Neural cell (in vitro differentiated cells): ENCODE measurements at regions not wholly inside any gene's neighbourhood (a gene's known extent, or its start where the extent isn't known, plus 50 kb on each side); places are given as distances from the start of the nearest gene placed in this dataset.
"Not testable (repeated sequence)": the region's sequence is repeated elsewhere in the genome, so short reads cannot be mapped to it uniquely, and the experiment has no call there.

Source experiments
- H2AFZ ChIP-seq: fragments of 200-600, 300-800 bp; sonication (generic), shearing (Covaris generic); 2 replicates; pipeline ENCODE4 v1.6.0; 2014; ENCODE audit warnings: low read depth, mild to moderate bottlenecking, antibody characterized with exemption, low read length, moderate library complexity
- H3F3A ChIP-seq: fragments of 200-600 bp; shearing (Covaris generic); 2 replicates; pipeline ENCODE4 v1.6.1; 2016; ENCODE audit warnings: mild to moderate bottlenecking, moderate library complexity, mixed read lengths, antibody characterized with exemption, low read length; ENCODE audit not compliant: insufficient read depth, poor library complexity, severe bottlenecking
- H3K27ac ChIP-seq: fragments of 200-600, 300-800 bp; sonication (generic), shearing (Covaris generic); 2 replicates; pipeline ENCODE4 v1.5.1; 2014; ENCODE audit warnings: mild to moderate bottlenecking, low read length, moderate library complexity
- H3K27me3 ChIP-seq: fragments of 300-800, 200-600 bp; sonication (generic), shearing (Covaris generic); 2 replicates; pipeline ENCODE4 v1.6.0; 2014; ENCODE audit warnings: mild to moderate bottlenecking, low read depth, low read length, moderate library complexity; ENCODE audit not compliant: insufficient read depth
- H3K36me3 ChIP-seq: fragments of 300-800, 200-600 bp; sonication (generic), shearing (Covaris generic); 2 replicates; pipeline ENCODE4 v1.5.1; 2014; ENCODE audit warnings: mild to moderate bottlenecking, antibody characterized with exemption, low read length, moderate library complexity; ENCODE audit not compliant: insufficient read depth
- H3K4me2 ChIP-seq: fragments of 300-800, 200-600 bp; sonication (generic), shearing (Covaris generic); 2 replicates; pipeline ENCODE4 v1.6.0; 2014; ENCODE audit warnings: mild to moderate bottlenecking, low read length
- H3K4me3 ChIP-seq: fragments of 300-800, 200-600 bp; sonication (generic), shearing (Covaris generic); 2 replicates; pipeline ENCODE4 v1.5.1; 2014; ENCODE audit warnings: mild to moderate bottlenecking, low read length, moderate library complexity
- H3K79me2 ChIP-seq: fragments of 200-600 bp; shearing (Covaris generic); replicated peaks from 2 replicates; pipeline ENCODE4 v1.6.0; 2014; ENCODE audit warnings: mild to moderate bottlenecking, low read length, moderate library complexity; ENCODE audit not compliant: insufficient read depth
- H3K9ac ChIP-seq: fragments of 300-800, 200-600 bp; sonication (generic), shearing (Covaris generic); 2 replicates; pipeline ENCODE4 v1.6.1; 2016; ENCODE audit warnings: mild to moderate bottlenecking, low read length, mixed read lengths
- H3K9me2 ChIP-seq: fragments of 200-600 bp; shearing (Covaris generic); 2 replicates; pipeline ENCODE4 v1.6.1; 2016; ENCODE audit warnings: mild to moderate bottlenecking, low read length, mixed read lengths; ENCODE audit not compliant: insufficient read depth
- H3K9me3 ChIP-seq: fragments of 200-600, 300-800 bp; sonication (generic), shearing (Covaris generic); 2 replicates; pipeline ENCODE4 v1.6.1; 2016; ENCODE audit warnings: mild to moderate bottlenecking, mixed run types, low read length, moderate library complexity, mixed read lengths
- H4K20me1 ChIP-seq: fragments of 200-600 bp; shearing (Covaris generic); 2 replicates; pipeline ENCODE4 v1.6.1; 2016; ENCODE audit warnings: mild to moderate bottlenecking, mixed run types; ENCODE audit not compliant: insufficient read depth
- EP300 ChIP-seq: fragments of 450-650 bp; conservative IDR thresholded peaks from 2 replicates; pipeline ENCODE4 v1.6.1; 2014; ENCODE audit warnings: antibody characterized with exemption, mild to moderate bottlenecking, moderate library complexity; ENCODE audit not compliant: poor library complexity, severe bottlenecking
- EZH2 ChIP-seq: fragments of 200-600, 300-800 bp; shearing (Covaris generic), sonication (generic); IDR thresholded peaks from 2 replicates; pipeline ENCODE4 v1.6.1; 2014; ENCODE audit warnings: antibody characterized with exemption, low read length, borderline replicate concordance, mild to moderate bottlenecking; ENCODE audit not compliant: insufficient read depth, poor library complexity, severe bottlenecking
- MXI1 ChIP-seq: fragments of 450-650 bp; conservative IDR thresholded peaks from 2 replicates; pipeline ENCODE4 v1.6.1; 2014; ENCODE audit warnings: antibody characterized with exemption, mild to moderate bottlenecking; ENCODE audit not compliant: poor library complexity, severe bottlenecking
- POLR2AphosphoS5 ChIP-seq: IDR thresholded peaks from 2 replicates; pipeline ENCODE4 v1.6.1; 2012
- RAD21 ChIP-seq: fragments of 450-650 bp; conservative IDR thresholded peaks from 2 replicates; pipeline ENCODE4 v1.6.1; 2014; ENCODE audit warnings: antibody characterized with exemption, mild to moderate bottlenecking, moderate library complexity
- SMC3 ChIP-seq: fragments of 450-650 bp; conservative IDR thresholded peaks from 2 replicates; pipeline ENCODE4 v1.6.1; 2014; ENCODE audit warnings: antibody characterized with exemption, mild to moderate bottlenecking, moderate library complexity; ENCODE audit not compliant: poor library complexity
- TAF1 ChIP-seq: IDR thresholded peaks from 2 replicates; pipeline ENCODE4 v1.6.1; 2012; ENCODE audit warnings: low read depth
- TF ChIP-seq, protein P1 (sequence below): fragments of 450-650 bp; IDR thresholded peaks from 2 replicates; pipeline ENCODE4 v1.5.1; 2014; ENCODE audit warnings: antibody characterized with exemption, mild to moderate bottlenecking, moderate library complexity; ENCODE audit not compliant: poor library complexity, severe bottlenecking
- TF ChIP-seq, protein P2 (sequence below): IDR thresholded peaks from 2 replicates; pipeline ENCODE4 v1.6.1; 2012; ENCODE audit warnings: borderline replicate concordance

DNA sequence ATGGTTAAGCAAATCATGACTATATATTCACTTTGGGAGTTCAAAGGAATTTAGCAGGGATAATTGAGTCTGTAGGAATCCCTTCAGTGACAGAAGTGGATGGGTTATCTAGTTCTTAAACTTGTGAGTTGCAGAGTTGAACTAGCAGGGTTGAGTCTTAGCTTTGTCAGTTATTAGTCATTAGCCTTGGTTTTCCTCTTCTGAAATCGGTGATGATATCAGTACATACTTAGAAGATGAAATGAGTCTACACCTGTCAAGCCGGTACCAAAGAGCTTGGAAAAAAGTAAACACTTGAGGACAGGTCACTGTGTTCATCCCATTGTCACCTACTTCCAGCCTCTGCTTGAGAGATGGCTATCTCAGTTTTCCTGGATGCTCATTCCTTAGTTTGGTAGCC lies 73.5 kb downstream of the BUB3 start:
- H3K27me3 ChIP-seq, result no peaks in the 10 kb centered on the region
- H3K9me2 ChIP-seq, result no peaks in the 10 kb centered on the region
- no peak overlapping the region for H2AFZ ChIP-seq
- H3K9ac ChIP-seq, result no peak overlapping the region
- H3F3A ChIP-seq, result no peaks in the 10 kb centered on the region
- H3K79me2 ChIP-seq, result no peaks in the 10 kb centered on the region
- no peak overlapping the region for H3K4me2 ChIP-seq
- no peaks in the 10 kb centered on the region for H3K9me3 ChIP-seq
- TF ChIP-seq, protein P1, sequence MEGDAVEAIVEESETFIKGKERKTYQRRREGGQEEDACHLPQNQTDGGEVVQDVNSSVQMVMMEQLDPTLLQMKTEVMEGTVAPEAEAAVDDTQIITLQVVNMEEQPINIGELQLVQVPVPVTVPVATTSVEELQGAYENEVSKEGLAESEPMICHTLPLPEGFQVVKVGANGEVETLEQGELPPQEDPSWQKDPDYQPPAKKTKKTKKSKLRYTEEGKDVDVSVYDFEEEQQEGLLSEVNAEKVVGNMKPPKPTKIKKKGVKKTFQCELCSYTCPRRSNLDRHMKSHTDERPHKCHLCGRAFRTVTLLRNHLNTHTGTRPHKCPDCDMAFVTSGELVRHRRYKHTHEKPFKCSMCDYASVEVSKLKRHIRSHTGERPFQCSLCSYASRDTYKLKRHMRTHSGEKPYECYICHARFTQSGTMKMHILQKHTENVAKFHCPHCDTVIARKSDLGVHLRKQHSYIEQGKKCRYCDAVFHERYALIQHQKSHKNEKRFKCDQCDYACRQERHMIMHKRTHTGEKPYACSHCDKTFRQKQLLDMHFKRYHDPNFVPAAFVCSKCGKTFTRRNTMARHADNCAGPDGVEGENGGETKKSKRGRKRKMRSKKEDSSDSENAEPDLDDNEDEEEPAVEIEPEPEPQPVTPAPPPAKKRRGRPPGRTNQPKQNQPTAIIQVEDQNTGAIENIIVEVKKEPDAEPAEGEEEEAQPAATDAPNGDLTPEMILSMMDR, result no peak
- TF ChIP-seq POLR2AphosphoS5 (no peak), RAD21 (no peak), MXI1 (no peak), EZH2 (no peak), TAF1 (no peak), SMC3 (no peak), EP300 (no peak)
- TF ChIP-seq, protein P2, sequence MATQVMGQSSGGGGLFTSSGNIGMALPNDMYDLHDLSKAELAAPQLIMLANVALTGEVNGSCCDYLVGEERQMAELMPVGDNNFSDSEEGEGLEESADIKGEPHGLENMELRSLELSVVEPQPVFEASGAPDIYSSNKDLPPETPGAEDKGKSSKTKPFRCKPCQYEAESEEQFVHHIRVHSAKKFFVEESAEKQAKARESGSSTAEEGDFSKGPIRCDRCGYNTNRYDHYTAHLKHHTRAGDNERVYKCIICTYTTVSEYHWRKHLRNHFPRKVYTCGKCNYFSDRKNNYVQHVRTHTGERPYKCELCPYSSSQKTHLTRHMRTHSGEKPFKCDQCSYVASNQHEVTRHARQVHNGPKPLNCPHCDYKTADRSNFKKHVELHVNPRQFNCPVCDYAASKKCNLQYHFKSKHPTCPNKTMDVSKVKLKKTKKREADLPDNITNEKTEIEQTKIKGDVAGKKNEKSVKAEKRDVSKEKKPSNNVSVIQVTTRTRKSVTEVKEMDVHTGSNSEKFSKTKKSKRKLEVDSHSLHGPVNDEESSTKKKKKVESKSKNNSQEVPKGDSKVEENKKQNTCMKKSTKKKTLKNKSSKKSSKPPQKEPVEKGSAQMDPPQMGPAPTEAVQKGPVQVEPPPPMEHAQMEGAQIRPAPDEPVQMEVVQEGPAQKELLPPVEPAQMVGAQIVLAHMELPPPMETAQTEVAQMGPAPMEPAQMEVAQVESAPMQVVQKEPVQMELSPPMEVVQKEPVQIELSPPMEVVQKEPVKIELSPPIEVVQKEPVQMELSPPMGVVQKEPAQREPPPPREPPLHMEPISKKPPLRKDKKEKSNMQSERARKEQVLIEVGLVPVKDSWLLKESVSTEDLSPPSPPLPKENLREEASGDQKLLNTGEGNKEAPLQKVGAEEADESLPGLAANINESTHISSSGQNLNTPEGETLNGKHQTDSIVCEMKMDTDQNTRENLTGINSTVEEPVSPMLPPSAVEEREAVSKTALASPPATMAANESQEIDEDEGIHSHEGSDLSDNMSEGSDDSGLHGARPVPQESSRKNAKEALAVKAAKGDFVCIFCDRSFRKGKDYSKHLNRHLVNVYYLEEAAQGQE, result no peak
- no peak overlapping the region for H3K27ac ChIP-seq
- H3K4me3 ChIP-seq, result no peak overlapping the region
- no peaks in the 10 kb centered on the region for H3K36me3 ChIP-seq
- no peaks in the 10 kb centered on the region for H4K20me1 ChIP-seq

DNA sequence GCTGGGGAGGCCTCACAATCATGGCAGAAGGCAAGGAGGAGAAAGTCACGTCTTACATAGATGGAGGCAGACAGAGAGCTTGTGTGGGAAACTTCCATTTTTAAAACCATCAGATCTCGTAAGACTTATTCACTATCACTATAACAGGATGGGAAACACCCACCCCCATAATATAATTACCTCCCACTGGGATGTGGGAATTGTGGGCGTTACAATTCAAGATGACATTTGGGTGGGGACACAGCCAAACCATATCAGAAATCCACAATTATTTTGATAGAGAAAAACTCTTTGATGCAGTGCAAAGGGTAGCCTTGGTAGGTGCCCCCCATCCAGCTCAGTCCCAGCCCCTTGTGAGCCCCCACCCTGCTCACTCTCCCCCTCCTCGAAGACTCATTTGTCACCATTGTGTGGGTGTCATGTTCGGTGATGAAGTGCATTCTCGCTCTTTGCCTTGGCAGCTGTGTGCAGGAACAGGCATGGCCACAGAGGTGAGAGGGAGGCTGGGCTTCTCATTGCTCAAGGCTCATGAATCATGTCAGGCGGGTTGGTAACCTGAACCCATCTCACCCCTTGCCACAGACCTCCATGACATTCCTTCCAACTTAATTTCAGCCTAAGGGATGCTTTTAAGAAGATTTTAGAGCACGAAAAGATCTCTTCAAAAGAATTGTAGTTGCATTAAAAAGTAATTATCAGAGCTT lies 75.9 kb downstream of the BUB3 start:
- TF ChIP-seq MXI1 (no peak), RAD21 (no peak), POLR2AphosphoS5 (no peak), SMC3 (no peak), EP300 (no peak)
- Histone ChIP-seq H2AFZ (no peak overlapping the region), H3K27me3 (no peaks in the 10 kb centered on the region), H3K36me3 (no peaks in the 10 kb centered on the region), H3K4me3 (no peak overlapping the region), H4K20me1 (no peaks in the 10 kb centered on the region), H3K9ac (no peak overlapping the region), H3K79me2 (no peaks in the 10 kb centered on the region), H3F3A (no peaks in the 10 kb centered on the region), H3K9me3 (no peaks in the 10 kb centered on the region), H3K9me2 (no peaks in the 10 kb centered on the region), H3K4me2 (no peak overlapping the region), H3K27ac (no peak overlapping the region)

DNA sequence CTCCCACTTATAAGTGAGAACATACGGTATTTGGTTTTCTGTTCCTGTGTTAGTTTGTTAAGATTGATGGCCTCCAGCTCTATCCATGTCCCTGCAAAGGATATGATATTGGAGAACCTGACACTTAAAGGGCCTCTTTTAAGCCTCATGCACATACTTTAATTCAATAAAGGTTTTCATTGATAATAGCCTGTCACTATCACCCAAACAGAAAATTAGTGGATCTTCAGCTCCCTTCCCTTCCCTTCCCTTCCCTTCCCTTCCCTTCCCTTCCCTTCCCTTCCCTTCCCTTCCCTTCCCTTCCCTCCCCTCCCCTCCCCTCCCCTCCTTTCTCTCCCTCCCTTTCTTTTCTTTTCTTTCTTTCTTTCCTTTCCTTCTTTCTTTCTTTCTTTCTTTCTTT lies 78.7 kb downstream of the BUB3 start:
- H3K9me2 ChIP-seq, H3K9me3 ChIP-seq, H3K36me3 ChIP-seq, H3K4me2 ChIP-seq, H2AFZ ChIP-seq, H3K4me3 ChIP-seq, H3K27me3 ChIP-seq, H4K20me1 ChIP-seq, H3K79me2 ChIP-seq, H3K9ac ChIP-seq, H3K27ac ChIP-seq, H3F3A ChIP-seq: not testable (repeated sequence)

DNA sequence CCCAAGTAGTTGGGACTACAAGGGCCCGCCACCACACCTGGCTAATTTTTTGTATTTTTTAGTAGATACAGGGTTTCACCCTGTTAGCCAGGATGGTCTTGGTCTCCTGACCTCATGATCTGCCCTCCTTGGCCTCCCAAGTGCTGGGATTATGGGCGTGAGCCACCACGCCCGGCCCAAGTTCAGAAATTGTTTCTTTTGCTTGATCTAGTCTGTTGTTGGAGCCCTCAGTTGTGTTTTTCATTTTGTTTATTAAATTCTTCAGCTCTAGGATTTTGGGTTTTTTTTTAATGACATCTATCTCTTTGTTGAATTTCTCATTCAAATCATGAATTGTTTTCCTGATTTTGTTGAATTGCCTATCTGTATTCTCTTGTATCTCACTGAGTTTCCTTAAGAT lies 80.8 kb downstream of the BUB3 start:
- H3K27ac ChIP-seq, H3K4me3 ChIP-seq, H4K20me1 ChIP-seq, H3K9me3 ChIP-seq, H3K9ac ChIP-seq, H3K9me2 ChIP-seq, H3K79me2 ChIP-seq, H3K27me3 ChIP-seq, H3K36me3 ChIP-seq, H3F3A ChIP-seq, H3K4me2 ChIP-seq, H2AFZ ChIP-seq: not testable (repeated sequence)
